ENCODE measurements at regions not wholly inside any gene's neighbourhood (a gene's known extent, or its start where the extent isn't known, plus 50 kb on each side); places are given as distances from the start of the nearest gene placed in this dataset.
"Not testable (repeated sequence)": the region's sequence is repeated elsewhere in the genome, so short reads cannot be mapped to it uniquely, and the experiment has no call there.

DNA sequence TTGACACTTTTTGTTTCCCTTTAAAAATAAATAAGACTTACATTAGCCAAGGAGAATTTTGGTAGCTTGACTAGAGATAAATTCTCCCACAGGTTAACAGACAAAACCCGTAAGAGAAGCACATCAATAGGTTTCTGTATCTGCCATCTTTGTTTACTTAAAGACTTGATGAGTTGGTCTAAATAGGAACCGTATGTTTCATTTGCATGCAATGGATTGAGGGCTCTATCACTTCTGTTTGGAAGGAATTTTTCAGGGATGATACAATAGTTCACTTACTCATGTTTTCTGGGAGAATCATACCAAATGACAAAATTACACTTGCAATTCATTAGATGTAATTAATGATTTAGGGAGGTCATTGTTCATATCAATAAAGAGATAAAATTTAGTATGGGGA is 631.5 kb upstream of the NR2F2 start:
- no peak for DNase-seq (ENCODE audit: low read depth)

GRCh38 chr15:95699578-95699977 is 630.9 kb upstream of the NR2F2 start:
- no peak for DNase-seq (ENCODE audit: low read depth)

DNA sequence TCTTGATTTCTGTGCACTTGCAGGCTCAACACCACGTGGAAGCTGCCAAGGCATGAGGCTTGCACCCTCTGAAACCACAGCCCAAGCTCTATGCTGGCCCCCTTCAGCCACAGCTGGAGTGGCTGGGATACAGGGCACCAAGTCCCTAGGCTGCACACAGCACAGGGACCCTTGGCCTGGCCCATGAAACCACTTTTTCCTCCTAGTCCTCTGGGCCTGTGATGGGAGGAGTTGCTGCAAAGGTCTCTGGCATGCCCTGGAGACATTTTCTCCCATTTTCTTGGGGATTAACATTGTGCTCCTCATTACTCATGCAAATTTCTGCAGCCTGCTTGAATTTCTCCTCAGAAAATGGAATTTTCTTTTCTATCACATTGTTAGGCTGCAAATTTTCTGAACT is 629.8 kb upstream of the NR2F2 start:
- DNase-seq (ENCODE audit: low read depth) = not testable (repeated sequence)

DNA sequence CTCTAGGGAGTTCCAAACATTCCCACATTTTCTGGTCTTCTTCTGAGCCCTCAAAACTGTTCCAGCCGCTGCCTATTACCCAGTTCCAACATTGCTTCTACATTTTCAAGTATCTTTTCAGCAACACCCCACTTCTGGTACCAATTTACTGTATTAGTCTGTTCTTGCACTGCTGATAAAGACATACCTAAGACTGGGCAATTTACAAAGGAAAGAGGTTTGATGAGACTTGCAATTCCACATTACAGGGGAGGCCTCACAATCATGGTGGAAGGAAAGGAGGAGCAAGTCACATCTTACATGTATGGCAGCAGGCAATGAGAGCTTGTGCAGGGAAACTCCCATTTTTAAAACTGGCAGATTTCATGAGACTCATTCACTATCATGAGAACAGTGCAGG is 629.1 kb upstream of the NR2F2 start:
- DNase-seq (ENCODE audit: low read depth) = no peak

DNA sequence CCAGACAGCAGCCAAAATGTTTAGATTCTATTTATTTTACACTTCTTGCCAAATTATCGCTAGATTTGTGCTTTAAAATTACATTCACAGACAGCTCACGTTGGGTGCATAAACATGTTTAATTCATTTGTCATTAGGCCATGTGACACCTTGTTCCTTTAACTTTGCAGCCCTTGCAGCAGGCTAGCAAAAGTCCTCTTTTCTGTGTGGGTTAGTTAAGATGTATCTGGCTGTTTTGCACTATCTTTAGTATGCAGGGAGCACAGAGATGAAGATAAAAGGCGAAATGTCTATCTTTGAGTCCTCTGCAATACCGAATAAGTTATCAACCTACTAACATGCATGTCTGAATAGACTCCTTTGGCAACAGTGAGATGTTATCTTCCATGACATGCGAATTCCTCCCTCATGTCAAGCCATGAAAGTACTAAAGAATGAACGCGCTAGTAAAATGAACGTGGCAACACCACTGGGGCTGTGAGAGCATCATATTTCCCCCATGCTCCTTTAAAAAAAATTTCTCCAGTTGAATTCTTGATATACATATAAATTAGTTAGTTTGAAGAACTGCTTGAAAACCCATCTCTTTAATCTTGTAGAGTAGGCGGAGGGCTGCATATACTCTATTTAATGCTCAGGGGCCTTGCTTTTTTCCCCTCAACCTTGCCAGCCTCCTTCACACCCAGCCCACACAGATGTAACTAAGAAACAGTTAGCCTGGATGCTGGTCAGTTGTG is 620.4 kb upstream of the NR2F2 start:
- no peak for DNase-seq (ENCODE audit: low read depth)

DNA sequence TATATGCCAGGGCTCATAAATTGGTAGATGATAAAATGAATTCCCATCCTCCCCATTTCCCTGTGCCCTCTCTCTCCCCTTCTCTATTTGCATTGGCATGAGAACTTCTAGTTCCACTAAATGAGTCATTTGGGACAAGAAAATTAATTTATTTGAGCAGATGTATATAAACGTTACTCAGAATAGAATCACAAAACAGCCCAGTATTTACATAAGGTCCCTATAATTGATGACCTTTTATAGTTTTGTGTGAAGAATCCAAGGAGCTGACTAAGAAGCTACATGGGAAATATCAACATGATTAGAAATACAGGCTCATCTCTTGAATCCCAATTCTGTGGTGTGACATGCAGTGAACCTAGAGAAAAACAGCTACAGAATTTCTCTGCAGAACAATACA is 617.7 kb upstream of the NR2F2 start:
- no peak for DNase-seq (ENCODE audit: low read depth)

DNA sequence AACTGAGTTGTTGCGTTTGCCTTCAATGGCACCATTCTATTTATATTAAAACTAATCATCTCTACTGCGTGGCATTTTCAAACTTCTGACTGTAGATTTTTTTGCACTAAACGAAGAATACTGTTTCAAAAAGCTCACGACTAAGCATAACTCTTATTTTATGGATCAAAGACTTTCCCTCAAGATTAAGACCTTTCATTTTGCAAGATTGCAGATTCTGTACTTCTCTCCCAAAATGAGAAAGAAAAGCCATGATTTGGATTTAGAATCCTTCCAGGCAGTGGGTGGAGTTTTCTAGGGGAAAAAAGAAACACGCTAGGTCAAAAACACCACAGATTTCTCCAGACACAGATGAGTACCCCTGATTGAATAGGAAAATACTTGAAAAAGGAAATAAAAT is 617.2 kb upstream of the NR2F2 start:
- no peak for DNase-seq (ENCODE audit: low read depth)

DNA sequence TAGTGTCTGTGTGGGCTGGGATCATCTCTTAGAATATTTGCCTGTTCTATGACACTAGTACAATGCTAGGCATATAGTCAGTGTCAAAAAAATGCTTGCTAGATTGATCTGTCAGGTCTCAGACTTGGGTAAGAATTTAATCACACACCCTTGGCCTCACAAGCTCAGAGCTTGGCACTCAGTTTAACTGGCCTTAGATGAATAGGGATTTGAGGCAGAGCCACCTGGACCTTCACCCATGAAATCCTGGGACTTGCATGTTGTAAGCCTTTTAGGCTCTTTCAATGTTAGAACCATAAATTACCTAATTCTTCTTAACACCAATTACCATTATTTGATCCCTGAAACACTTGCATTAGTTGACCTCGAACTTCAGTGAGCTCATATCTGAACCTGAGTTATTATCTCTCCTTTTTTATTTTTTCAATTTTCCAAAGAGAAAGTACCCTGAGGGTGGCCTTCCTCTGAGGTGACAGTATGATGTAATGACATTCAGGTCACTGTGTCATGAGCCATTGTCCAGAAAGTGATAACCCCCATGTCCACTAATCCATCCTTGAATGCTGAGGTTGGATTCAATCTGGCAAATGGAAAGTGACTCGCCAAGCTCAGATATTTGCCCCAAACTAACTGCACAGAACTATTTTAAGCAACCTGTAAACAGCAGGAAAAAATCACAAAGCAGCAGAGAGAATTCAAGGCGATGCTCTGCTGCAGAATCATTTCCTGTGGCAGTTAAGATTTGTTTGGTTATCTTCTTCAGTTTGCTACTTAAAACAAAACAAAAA is 615.2 kb upstream of the NR2F2 start:
- no peak for DNase-seq (ENCODE audit: low read depth)

GRCh38 chr15:95715906-95716656 is 614.4 kb upstream of the NR2F2 start:
- DNase-seq (ENCODE audit: low read depth) = no peak

DNA sequence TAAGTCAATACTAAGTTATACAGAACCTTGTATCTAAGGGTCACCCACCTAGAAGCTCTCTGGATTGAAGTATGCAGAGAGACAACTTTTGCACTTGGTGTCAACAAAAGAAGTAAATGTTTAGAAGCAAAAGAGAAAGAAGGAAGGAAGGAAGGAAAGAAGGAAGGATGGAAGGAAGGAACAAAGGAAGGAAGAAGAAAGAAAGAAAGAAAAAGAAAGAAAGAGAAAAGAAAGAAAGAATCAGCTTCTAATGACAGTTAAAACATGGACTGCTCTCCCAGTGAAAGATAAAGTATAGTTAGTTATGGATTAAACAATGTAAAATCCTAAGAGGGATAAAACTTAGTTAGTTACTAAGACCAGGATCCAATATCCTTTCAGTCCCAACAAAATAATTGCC is 613.8 kb upstream of the NR2F2 start:
- no peak for DNase-seq (ENCODE audit: low read depth)

- DNase-seq (ENCODE audit: low read depth) = no peak
Observed at GRCh38 chr15:95718441-95718840, 612.1 kb upstream of the NR2F2 start.

DNA sequence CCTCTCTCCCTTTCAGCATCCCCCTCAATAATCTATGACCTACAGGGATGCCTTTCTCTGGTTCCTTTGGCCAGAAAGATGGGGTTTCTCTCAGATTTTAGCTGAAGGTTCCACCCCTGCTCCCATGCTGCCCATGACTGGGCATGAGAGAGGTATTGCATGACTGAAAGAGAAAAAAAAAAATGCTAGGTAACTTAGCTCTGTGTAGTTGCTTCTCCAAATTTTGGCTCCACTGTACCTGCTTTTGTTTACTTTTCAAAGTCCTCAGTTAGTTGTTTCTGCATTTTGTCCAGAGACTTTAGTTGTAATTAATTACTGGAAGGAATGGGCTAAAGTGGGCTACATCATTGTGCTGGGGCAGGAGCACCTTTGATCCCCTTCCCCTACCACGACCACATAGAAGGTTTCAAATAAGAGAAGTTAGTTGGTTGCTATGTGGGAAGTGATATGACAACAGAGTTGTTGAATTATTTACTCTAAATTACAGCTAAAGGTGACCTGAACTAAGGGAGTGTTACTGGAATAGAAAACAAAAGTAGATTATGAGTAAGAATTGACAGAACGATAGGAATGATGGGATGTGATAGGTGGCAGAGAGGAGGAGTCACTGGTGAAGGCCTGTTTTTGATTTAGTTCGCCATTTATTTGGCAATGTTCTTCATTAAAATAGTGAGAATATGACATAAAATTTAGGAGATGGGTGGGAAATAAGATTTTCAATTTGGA is 605.4 kb upstream of the NR2F2 start:
- no peak for DNase-seq (ENCODE audit: low read depth)

DNA sequence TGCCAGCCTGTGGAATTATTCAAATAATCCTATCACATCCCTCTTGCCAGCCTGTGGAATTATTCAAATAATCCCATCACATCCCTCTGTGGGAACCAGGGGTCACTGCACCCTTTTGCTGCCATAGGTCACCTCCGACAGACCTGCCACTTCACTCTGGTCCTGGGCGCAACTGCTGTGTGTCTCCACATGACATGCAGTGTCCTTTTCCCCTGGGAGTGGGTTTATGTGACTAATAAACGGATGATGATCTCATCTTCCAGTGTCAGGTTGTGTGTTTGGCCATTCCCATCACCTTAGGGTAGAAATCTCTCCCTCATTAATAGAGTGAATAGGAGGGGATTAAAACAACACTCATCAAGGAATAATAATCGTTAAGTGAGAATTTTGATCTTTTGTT is 603.6 kb upstream of the NR2F2 start:
- no peak for DNase-seq (ENCODE audit: low read depth)

- no peak for DNase-seq (ENCODE audit: low read depth)
Observed at GRCh38 chr15:95733931-95734330, 596.6 kb upstream of the NR2F2 start.

- DNase-seq (ENCODE audit: low read depth) = no peak
Observed at GRCh38 chr15:95734422-95735316, 595.8 kb upstream of the NR2F2 start.

- DNase-seq (ENCODE audit: low read depth) = no peak
Observed at GRCh38 chr15:95737060-95737459, 593.4 kb upstream of the NR2F2 start.

- no peak for DNase-seq (ENCODE audit: low read depth)
Observed at GRCh38 chr15:95739131-95739530, 591.4 kb upstream of the NR2F2 start.

- no peak for DNase-seq (ENCODE audit: low read depth)
Observed at GRCh38 chr15:95741830-95742229, 588.7 kb upstream of the NR2F2 start.

GRCh38 chr15:95742256-95742655 is 588.2 kb upstream of the NR2F2 start:
- DNase-seq (ENCODE audit: low read depth) = no peak

DNA sequence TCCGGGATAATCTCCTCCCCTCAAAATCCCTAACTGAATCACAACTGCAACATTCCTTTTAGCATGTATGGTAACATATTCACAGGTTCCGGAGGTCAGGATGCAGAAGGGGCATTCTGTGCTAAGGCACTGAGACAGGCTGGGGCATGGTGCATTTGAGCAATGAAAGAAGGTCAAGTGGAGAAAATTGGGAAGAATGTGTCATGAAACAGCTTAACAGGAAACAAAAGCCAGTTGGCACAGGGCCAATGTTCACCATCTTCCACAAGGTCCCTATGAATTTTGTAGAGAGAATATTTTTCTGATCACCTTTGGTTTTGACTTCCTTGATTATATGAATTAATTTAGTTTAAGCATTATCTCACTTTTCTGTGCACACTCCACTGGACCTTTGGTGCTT is 587.7 kb upstream of the NR2F2 start:
- no peak for DNase-seq (ENCODE audit: low read depth)

- DNase-seq (ENCODE audit: low read depth) = no peak
Observed at GRCh38 chr15:95757171-95757570, 573.3 kb upstream of the NR2F2 start.
